ENCODE measurements at regions not wholly inside any gene's neighbourhood (a gene's known extent, or its start where the extent isn't known, plus 50 kb on each side); places are given as distances from the start of the nearest gene placed in this dataset.

DNA sequence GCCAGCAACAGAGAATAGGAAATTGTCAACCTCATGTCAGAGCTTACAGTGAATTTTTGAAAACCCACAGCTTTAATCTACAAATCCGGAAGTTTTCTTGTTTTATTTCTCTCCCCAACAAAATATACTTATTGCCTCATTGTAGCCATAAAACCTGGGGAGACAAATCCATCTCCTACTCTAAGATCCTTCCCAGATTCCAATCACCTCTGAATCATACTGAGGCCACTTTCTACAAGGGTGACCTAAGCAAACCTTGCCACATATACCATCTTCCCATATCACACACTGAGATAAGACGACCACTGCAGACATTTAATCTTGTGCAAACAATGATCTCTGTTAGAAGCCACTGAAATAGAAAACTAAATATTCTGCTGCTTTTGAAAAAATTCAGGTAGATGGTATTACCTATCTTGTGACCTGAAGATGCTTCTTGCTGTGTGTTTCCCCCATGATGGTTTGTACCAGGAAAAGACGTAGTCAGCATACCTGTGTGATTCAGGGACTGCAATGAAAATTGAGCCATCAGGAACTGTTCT is 171.5 kb upstream of the DUSP10 start:
- TF ChIP-seq CTCF (IDR thresholded peaks at IDR 0.05; ENCODE audit: poor library complexity), result no peak
- TF ChIP-seq EZH2 (IDR thresholded peaks at IDR 0.05; ENCODE audit: borderline replicate concordance), result no peak

Measured in hepatocyte (in vitro differentiated cells).